DMS79 treated with DMSO at 0.1 percent for 48 hours (cell line): ENCODE measurements at regions not wholly inside any gene's neighbourhood (a gene's known extent, or its start where the extent isn't known, plus 50 kb on each side); places are given as distances from the start of the nearest gene placed in this dataset.

Experiments used
- DNase-seq: peaks from one replicate; lab custom pipeline; 2025; lab: John Stamatoyannopoulos, UW

DNA sequence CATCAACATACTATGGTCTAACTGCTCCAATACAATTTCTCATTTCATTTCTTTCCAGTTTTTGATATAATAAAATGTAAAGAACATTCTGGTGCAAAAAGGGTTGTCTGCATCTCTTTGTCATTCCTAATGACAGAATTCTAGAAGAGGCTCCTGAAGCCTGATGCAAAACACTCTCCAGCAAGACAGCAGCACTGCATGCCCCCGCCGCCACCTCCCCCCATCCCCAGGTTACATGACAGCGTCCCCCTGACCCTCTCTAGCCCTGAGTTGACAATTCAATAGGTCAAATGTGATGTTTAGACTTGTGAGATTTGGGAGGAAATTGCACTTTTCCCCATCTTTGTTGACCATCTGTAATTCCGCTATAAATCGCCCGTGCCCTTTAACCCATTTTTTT lies 64.6 kb upstream of the C1orf21 start:
- DNase-seq, result no peak

DNA sequence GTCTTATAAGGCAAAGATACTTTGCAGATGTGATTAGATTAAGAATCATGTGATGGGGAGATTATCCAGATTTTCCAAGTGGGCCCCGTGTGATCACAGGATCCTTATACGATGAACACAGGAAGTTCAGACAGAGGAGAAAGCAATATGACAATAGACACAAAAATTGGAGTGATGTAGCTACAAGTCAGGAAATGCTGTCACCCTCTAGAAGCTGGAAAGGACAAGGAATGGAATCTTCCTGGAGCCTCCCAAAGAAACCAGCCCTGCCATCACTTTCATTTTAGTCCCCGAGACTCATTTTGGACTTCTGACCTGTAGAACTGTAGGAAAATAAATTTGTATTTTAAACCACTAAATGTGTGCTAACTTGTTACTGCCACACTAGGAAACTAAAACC lies 61.9 kb upstream of the C1orf21 start:
- no peak for DNase-seq

DNA sequence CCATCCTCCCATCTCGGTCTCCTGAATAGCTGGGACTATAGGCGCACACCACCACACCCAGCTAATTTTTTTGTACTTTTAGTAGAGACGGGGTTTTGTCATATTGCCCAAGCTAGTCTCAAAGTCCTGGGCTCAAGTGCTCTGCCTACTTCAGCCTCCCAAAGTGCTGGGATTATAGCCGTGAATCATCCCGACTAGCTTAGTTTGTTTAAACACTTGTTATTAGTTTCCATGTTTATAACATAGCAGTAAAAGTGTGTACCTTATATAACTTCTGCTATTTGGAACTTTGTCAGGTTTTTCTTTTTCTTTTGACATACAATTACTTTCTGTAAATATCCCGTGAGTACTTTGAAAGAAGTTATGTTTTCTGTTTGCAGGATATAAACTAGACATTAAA lies 60.6 kb upstream of the C1orf21 start:
- no peak for DNase-seq

DNA sequence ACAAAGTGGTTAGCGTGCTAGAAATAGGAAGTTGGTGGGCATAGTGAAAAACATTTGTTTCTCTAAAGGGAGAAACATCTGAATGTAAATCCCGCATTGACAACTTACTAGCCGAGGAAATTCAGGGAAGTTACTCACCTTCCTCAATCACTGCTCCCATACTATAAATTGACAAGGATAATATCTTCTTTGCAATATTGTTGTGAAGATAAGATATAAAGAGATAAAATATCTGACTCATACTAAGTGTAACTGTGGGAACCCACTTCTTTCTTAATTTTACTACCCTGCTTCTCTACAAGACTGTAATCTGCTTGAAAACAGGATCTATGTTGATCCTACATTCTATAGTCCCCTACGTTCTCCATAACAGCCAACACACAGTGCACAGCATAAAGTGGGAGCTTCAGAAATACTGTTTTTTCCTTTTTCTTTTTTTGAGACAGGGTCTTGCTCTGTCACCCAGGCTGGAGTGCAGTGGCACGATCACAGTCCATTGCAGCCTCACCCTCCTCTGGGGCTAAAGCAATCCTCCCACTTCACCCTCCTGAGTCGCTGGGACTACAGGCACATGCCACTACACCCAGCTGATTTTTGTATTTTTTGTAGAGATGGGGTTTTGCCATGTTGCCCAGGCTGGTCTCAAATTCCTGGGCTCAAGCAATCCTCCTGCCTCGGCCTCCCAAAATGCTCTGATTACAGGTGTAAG lies 57.4 kb upstream of the C1orf21 start:
- DNase-seq, result no peak

DNA sequence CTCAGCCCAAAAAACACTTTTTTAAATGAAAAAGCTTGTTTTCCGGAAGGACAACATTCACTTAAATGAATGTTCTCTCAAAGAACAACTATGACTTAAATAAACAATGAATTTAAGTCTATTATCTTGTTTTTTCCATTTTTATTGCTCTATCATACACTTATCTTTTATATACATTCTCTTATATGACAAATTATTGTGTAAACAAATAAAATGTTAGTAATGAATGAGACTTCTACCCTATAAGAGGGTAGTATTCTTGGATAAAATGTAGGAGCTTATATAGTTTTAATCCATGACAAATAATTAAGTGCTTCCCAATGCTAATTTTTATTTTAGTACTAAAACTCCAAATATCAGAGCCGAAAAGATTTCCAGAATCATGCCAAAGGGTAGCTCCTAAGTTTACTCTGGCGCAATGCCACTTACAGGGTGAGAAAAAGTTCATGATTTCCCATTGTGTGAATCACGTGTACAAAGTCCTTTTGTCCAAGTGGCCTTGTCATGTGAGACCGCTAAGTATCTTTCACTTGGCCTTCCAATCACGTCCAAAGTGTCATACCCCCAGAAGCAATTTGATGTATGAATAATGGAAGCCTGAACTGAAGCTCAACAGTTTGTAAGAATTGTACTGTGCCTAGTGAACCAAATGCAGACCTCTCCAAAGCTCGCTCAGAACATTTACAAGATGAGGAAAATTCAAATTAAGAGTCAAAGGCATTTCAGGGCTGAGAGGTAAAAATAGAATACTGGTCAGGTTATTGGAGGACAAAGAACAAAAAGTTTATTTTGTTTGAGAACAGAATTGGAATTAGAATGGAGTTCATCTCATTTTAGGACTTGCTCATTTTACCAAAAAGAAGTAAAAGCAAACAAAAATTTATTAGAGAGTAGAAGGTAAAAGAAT lies 56.6 kb upstream of the C1orf21 start:
- DNase-seq, result no peak

DNA sequence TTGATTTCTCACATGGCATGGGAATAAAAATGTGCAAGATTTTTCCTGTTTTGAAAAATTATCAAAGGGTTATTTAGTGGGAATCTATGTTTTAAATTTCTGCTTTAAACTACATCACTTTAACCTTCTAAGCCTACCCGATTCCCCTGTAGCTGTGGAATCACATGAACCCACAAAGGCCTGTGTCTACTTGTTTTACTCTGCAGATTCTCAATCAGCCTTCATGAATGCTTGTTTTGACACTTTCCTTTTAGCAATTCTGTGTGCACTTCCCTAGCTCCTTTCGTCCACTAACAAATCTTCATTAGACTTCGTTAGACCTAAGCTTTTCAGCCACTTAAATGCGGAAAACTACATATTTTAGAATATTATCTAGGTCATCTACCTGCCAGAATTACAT lies 56.0 kb upstream of the C1orf21 start:
- DNase-seq, result no peak
